HUES64 (cell line): ENCODE measurements at regions not wholly inside any gene's neighbourhood (a gene's known extent, or its start where the extent isn't known, plus 50 kb on each side); places are given as distances from the start of the nearest gene placed in this dataset.
"Not testable (repeated sequence)": the region's sequence is repeated elsewhere in the genome, so short reads cannot be mapped to it uniquely, and the experiment has no call there.

Experiments
- H3K27ac ChIP-seq: 2 replicates; pipeline ENCODE4 v1.7.0; 2013; ENCODE audit warnings: low read depth, low read length, inconsistent platforms
- H3K27me3 ChIP-seq: 2 replicates; pipeline ENCODE4 v1.6.1; 2013; ENCODE audit warnings: mild to moderate bottlenecking, low read length; ENCODE audit not compliant: insufficient read depth
- H3K36me3 ChIP-seq: 2 replicates; pipeline ENCODE4 v1.6.1; 2013; ENCODE audit warnings: mild to moderate bottlenecking, low read length; ENCODE audit not compliant: insufficient read depth
- H3K4me1 ChIP-seq: 2 replicates; pipeline ENCODE4 v1.6.1; 2013; ENCODE audit warnings: mild to moderate bottlenecking, low read length, moderate library complexity; ENCODE audit not compliant: insufficient read depth
- H3K4me3 ChIP-seq: 2 replicates; pipeline ENCODE4 v1.5.1; 2013; ENCODE audit warnings: mild to moderate bottlenecking, low read length, moderate library complexity
- H3K9ac ChIP-seq: 2 replicates; pipeline ENCODE4 v1.6.1; 2013; ENCODE audit warnings: mild to moderate bottlenecking, low read depth, low read length
- H3K9me3 ChIP-seq: 2 replicates; pipeline ENCODE4 v1.6.1; 2013; ENCODE audit warnings: low read depth, low read length; ENCODE audit not compliant: insufficient read depth
- WGBS: fragments of 150-250, 120-280 bp; methylation state at CpG from one replicate; pipeline ENCODE4 v1.1.7; 2013; ENCODE audit warnings: missing lambda C conversion rate; 5-methylcytosine and 5-hydroxymethylcytosine counted together

GRCh38 chr7:79524048-79524447, 70.6 kb upstream of the MAGI2 start:
- H3K9me3 ChIP-seq = no peaks in the 10 kb centered on the region
- H3K27me3 ChIP-seq = no peaks in the 10 kb centered on the region
- H3K27ac ChIP-seq = no peak overlapping the region
- H3K36me3 ChIP-seq = no peaks in the 10 kb centered on the region
- H3K4me1 ChIP-seq = peaks cover 8% of the 10 kb centered on the region
- 95% methylated on average over 4 of the region's 4 CpGs for WGBS
- H3K9ac ChIP-seq = no peak overlapping the region
- H3K4me3 ChIP-seq = no peak overlapping the region

DNA sequence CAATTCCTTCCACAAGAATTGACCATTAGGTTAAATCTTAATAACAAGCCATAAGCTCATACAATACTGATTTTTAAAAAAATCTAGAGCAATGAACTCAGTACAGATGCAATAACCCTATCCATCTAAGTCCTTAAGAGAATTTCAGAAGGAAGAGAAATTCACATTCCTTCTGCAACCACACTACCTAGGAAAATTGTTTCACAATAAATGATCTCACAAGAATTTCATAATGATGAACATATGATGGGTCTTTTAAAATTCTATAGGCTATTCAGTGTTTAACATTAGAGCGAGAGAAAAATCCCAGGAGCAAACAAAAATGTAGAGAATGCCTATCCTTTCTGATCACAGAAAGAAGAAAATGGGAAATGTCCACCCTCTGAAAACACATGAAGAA, 70.0 kb upstream of the MAGI2 start:
- Histone ChIP-seq H3K36me3 (no peaks in the 10 kb centered on the region), H3K4me1 (peaks cover 2% of the 10 kb centered on the region; the same call in 1 of the 2 replicates), H3K9ac (no peak overlapping the region), H3K27me3 (no peaks in the 10 kb centered on the region), H3K9me3 (no peaks in the 10 kb centered on the region), H3K4me3 (no peak overlapping the region), H3K27ac (no peak overlapping the region)
- 100% methylated on average over 1 of the region's 1 CpG for WGBS

- no peak overlapping the region for H3K27ac ChIP-seq
- H3K9me3 ChIP-seq = no peaks in the 10 kb centered on the region
- no peak overlapping the region for H3K9ac ChIP-seq
- H3K4me1 ChIP-seq = no peaks in the 10 kb centered on the region
- no peaks in the 10 kb centered on the region for H3K27me3 ChIP-seq
- WGBS = 98% methylated on average over 1 of the region's 1 CpG
- H3K36me3 ChIP-seq = no peaks in the 10 kb centered on the region
- H3K4me3 ChIP-seq = no peak overlapping the region
These were observed 67.1 kb upstream of the MAGI2 start for GRCh38 chr7:79520543-79520942.

DNA sequence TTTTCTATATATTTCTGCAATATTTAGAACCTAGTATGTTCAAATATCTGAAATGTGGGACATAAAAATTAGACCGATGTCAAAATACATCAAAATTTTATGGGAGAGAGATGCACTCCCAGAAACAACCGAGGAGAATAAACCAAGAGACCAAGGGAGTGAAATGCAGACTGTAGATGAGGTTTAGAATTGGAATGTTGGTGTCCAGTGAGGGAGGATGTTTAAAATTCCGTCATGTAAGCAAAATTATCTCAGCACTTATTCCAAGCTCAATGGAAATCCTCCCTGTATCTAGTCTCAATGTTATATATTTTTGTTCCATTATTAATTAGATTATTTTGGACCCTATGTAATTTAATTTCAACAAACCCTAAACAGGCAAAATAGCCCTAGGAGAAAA, 61.9 kb upstream of the MAGI2 start:
- no peaks in the 10 kb centered on the region for H3K27me3 ChIP-seq
- no peak overlapping the region for H3K4me3 ChIP-seq
- H3K36me3 ChIP-seq = no peaks in the 10 kb centered on the region
- H3K9me3 ChIP-seq = no peaks in the 10 kb centered on the region
- no peak overlapping the region for H3K9ac ChIP-seq
- H3K4me1 ChIP-seq = no peaks in the 10 kb centered on the region
- H3K27ac ChIP-seq = no peak overlapping the region
- WGBS = 98% methylated on average over 2 of the region's 3 CpGs

GRCh38 chr7:79513261-79513660, 59.8 kb upstream of the MAGI2 start:
- H3K27ac ChIP-seq = no peak overlapping the region
- WGBS = 93% methylated on average over 2 of the region's 2 CpGs
- H3K27me3 ChIP-seq = no peaks in the 10 kb centered on the region
- no peaks in the 10 kb centered on the region for H3K4me1 ChIP-seq
- H3K4me3 ChIP-seq = no peak overlapping the region
- no peak overlapping the region for H3K9ac ChIP-seq
- no peaks in the 10 kb centered on the region for H3K9me3 ChIP-seq
- no peaks in the 10 kb centered on the region for H3K36me3 ChIP-seq

DNA sequence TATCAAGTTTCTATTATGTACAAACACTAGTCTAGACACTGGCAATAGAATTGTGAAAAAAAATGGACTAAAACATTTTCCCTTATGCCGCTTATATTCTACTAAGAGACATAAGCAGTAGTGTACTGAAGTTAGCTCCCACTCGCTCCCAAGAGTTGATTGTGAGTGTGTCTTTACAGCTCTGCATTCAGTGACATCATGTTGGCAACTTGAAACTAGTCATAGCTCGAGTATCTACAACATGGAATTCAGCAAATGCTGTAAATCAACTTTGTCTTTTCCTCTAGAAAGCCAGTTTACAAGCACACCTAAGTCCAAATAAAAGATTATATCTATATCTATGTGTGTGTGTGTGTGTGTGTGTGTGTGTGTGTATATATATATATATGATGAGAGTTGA, 58.8 kb upstream of the MAGI2 start:
- no peaks in the 10 kb centered on the region for H3K9me3 ChIP-seq
- WGBS = 99% methylated on average over 3 of the region's 3 CpGs
- no peak overlapping the region for H3K9ac ChIP-seq
- no peaks in the 10 kb centered on the region for H3K27me3 ChIP-seq
- H3K36me3 ChIP-seq = no peaks in the 10 kb centered on the region
- no peak overlapping the region for H3K4me3 ChIP-seq
- no peak overlapping the region for H3K27ac ChIP-seq
- H3K4me1 ChIP-seq = peaks cover 4% of the 10 kb centered on the region; the same call in 1 of the 2 replicates

DNA sequence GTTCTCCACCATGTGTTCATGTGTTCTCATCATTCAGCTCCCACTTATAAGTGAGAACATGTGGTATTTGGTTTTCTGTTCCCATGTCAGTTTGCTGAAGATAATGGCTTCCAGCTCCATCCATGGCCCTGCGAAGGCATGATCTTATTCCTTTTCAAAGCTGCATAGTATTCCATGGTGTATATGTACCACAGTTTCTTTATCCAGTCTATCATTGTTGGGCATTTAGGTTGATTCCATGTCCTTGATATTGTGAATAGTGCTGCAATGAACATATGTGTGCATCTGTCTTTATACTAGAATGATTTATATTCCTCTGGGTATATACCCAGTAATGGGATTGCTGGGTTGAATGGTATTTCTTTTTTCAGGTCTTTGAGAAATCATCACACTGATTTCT, 57.6 kb upstream of the MAGI2 start:
- H3K4me3 ChIP-seq, H3K27me3 ChIP-seq, H3K36me3 ChIP-seq, H3K27ac ChIP-seq, H3K9me3 ChIP-seq, H3K9ac ChIP-seq: not testable (repeated sequence)
- H3K4me1 ChIP-seq = peaks cover 16% of the 10 kb centered on the region; the same call in 1 of the 2 replicates
- 100% methylated on average over 1 of the region's 1 CpG for WGBS

GRCh38 chr7:79507131-79507530, 53.7 kb upstream of the MAGI2 start:
- no peak overlapping the region for H3K27ac ChIP-seq
- no peak overlapping the region for H3K4me3 ChIP-seq
- peak overlapping the region; percentile 7; the same call in 1 of the 2 replicates for H3K9ac ChIP-seq
- 85% methylated on average over 2 of the region's 6 CpGs for WGBS
- H3K4me1 ChIP-seq = peaks cover 30% of the 10 kb centered on the region; the same call in 1 of the 2 replicates
- H3K27me3 ChIP-seq = no peaks in the 10 kb centered on the region
- no peaks in the 10 kb centered on the region for H3K36me3 ChIP-seq
- no peaks in the 10 kb centered on the region for H3K9me3 ChIP-seq

- H3K4me1 ChIP-seq = peaks cover 30% of the 10 kb centered on the region; the same call in 1 of the 2 replicates
- WGBS = 50% methylated on average over 2 of the region's 2 CpGs
- no peaks in the 10 kb centered on the region for H3K36me3 ChIP-seq
- H3K27ac ChIP-seq = peak overlapping the region; percentile 1; the same call in 1 of the 2 replicates
- no peaks in the 10 kb centered on the region for H3K9me3 ChIP-seq
- H3K27me3 ChIP-seq = no peaks in the 10 kb centered on the region
- H3K9ac ChIP-seq = peak overlapping the region; percentile 7; the same call in 1 of the 2 replicates
- H3K4me3 ChIP-seq = no peak overlapping the region
These were observed 53.0 kb upstream of the MAGI2 start for GRCh38 chr7:79506481-79506880.

DNA sequence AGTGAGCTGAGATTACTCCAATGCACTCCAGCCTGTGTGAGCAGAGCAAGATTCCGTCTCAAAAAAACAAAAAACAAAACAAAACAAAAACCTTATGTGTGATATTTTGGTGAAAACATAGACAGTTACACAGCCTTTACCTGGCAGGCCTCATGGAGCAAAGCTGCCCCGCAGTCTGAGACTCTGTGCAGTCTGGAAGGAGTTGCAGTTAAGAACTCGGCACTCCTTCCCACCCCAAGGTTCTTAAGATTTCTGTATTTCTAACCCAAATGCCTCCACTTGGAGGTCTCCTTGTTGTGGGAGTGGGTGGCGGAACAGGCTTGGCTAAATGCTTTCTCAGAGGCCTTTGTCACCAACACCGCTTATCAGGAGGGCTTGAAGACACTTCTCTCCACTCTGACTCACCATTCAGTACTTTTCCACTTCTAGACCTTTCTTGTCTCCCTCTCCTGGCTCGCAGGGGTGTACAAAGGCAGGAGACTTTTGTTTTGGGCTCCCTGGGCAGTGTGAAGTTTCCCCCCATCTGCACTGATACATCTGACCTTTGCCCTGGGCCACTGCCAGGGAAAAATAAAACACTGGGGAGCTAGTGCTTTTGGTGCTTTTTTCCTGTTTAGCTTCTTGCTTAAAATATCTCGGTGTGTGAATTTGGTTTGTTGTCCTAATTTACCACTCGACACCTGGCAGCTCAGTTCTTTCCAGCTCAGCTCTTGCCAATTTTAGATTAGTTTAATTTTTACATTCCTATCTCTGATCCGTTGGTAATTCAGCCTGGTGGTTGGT, 51.3 kb upstream of the MAGI2 start:
- 88% methylated on average over 6 of the region's 9 CpGs for WGBS
- H3K36me3 ChIP-seq = no peaks in the 10 kb centered on the region
- H3K9ac ChIP-seq = peak overlapping the region; percentile 26; the same call in 1 of the 2 replicates
- H3K4me3 ChIP-seq = no peak overlapping the region
- H3K9me3 ChIP-seq = no peaks in the 10 kb centered on the region
- peak overlapping the region; percentile 37 for H3K27ac ChIP-seq
- no peaks in the 10 kb centered on the region for H3K27me3 ChIP-seq
- peaks cover 30% of the 10 kb centered on the region; the same call in 1 of the 2 replicates for H3K4me1 ChIP-seq
